PC-3 (cell line): ENCODE measurements at regions not wholly inside any gene's neighbourhood (a gene's known extent, or its start where the extent isn't known, plus 50 kb on each side); places are given as distances from the start of the nearest gene placed in this dataset.

ENCODE experiments used
- CTCF ChIP-seq: fragments of 300-600 bp; sonication (generic); conservative IDR thresholded peaks from 2 replicates; pipeline ENCODE4 v1.5.1; 2017; ENCODE audit warnings: antibody characterized with exemption, low read depth, mild to moderate bottlenecking, low read length
- EZH2 ChIP-seq: fragments of 300-600 bp; sonication (generic); IDR thresholded peaks from one replicate; pipeline ENCODE4 v1.6.1; 2017; ENCODE audit warnings: antibody characterized with exemption, mild to moderate bottlenecking, low read length; ENCODE audit not compliant: unreplicated experiment
- EZH2phosphoT487 ChIP-seq: fragments of 300-600 bp; sonication (generic); IDR thresholded peaks from 2 replicates; pipeline ENCODE4 v1.6.1; 2018; ENCODE audit warnings: mild to moderate bottlenecking, antibody characterized with exemption, low read length, borderline replicate concordance

DNA sequence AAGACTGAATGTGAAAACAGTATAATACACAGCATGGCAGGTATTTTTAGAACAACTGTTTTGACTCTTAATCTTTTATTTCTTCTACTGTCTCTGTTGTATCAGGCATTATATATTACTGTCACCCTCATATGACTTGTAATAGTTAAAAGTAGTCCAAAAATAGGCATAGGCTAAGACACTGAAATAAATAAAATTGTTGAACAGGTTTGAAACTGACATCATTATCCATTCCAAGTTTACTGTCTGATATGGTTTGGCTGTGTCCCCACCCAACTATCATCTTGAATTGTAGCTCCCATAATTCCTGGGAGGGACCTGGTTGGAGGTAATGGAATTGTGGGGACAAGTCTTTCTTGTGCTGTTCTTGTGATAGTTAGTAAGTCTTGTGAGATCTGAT is 91.4 kb upstream of the CDH19 start:
- no peak for TF ChIP-seq EZH2phosphoT487
- TF ChIP-seq CTCF = no peak
- no peak for TF ChIP-seq EZH2
